Muscle of arm (tissue), 1 donor: ENCODE measurements at regions not wholly inside any gene's neighbourhood (a gene's known extent, or its start where the extent isn't known, plus 50 kb on each side); places are given as distances from the start of the nearest gene placed in this dataset.
"Not testable (repeated sequence)": the region's sequence is repeated elsewhere in the genome, so short reads cannot be mapped to it uniquely, and the experiment has no call there.

Experiments used
- DNase-seq: peaks from one replicate; pipeline ENCODE4 v3.0.0-alpha.2; 2013

- no peak for DNase-seq
Observed at GRCh38 chr15:89028036-89028435, 60.2 kb upstream of the ABHD2 start.

DNA sequence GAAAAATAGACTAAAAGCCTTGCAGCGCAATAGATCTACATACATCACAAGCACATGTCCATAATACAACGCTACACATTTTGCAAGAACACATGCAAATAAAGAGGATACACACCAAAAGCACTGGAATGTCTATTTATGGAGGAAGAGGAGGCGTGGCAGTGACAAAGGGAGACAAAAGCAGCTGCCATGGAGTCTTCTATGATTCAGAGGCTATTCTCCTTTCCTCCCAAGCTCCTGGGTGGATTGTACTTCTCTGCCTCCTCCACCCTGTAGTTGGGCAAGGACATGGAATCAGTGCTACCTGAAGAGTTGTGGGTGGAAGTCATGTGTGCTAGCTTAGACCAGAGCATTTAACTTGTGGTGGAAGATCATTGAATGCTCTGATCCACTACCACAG is 57.9 kb upstream of the ABHD2 start:
- no peak for DNase-seq

DNA sequence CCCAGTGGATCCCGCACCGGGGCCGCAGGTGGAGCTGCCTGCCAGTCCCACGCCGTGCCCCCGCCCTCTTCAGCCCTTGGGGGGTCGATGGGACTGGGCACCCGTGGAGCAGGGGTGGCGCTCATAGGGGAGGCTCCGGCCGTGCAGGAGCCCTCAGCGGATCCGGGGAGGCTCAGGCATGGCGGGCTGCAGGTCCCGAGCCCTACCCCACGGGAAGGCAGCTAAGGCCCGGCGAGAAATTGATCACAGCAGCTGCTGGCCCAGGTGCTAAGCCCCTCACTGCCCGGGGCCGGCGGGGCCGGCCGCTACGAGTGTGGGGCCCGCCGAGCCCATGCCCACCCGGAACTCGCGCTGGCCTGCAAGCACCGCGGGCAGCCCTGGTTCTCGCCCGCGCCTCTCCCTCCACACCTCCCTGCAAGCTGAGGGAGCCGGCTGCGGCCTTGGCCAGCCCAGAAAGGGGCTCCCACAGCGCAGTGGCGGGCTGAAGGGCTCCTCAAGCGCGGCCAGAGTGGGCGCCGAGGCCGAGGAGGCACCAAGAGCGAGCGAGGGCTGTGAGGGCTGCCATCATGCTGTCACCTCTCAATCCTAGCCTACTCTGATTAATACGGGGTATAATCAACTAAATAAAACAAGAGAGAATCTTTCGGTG is 56.5 kb upstream of the ABHD2 start:
- DNase-seq: not testable (repeated sequence)

DNA sequence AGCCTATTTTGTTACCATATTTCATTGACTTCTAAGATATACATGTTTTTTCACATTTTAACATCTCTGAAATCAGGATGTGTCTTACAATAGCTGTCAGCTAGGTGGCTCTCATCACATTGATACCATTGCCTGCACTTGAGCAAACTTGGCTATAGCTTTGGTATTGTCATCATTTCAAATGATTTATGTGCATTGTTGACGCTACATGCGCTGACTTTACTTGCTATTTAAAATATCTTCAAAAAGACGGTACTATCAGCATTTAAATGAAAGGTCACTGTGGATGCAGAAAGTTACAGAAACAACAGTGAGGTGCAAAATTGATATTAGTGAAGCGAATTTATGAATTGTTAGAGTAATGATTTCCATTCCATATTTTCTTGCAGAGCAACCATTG is 54.0 kb upstream of the ABHD2 start:
- no peak for DNase-seq

DNA sequence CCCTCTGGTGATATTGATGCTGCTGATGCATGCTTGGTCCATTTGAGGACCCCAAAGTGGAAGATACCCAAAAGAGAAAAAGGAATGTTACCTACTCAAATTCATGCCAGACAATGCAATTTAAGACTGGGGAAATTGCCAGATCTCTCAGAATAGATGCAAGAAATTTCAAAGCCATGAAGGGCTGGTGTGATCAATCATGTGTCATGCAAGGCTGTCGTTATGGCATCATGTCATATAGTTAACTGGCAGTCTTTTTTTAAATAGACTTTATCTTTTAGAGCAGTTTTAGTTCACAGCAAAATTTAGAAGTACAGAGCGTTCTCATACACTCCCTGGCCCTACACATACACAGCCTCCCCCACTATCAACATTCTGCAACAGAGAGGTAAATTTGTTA is 53.1 kb upstream of the ABHD2 start:
- DNase-seq: no peak

- DNase-seq: no peak
Observed at GRCh38 chr15:89035658-89036057, 52.6 kb upstream of the ABHD2 start.

DNA sequence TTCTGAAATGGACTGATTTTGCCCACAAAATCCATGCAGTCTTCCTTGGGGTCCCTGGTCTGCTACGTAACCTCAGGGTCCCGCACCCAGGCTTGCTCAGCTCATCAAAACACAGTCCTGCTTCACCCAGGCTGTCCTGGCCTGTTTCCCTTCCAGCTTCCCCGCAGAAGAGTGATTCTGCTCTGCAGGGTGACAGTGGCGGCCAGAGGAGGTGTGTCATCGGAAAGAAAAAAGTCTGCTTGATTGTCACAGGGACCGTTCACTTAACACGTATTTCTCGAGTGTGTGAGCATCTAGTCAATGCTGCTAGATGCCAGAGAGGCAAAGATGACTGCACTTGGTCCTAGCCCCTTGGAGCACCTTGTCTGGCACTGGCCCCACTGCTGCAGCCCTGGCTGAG is 50.1 kb upstream of the ABHD2 start:
- no peak for DNase-seq
